Superior temporal gyrus (tissue), 1 donor: ENCODE measurements at regions not wholly inside any gene's neighbourhood (a gene's known extent, or its start where the extent isn't known, plus 50 kb on each side); places are given as distances from the start of the nearest gene placed in this dataset.

ENCODE experiments used
- DNase-seq: peaks from one replicate; pipeline ENCODE4 v3.0.0-alpha.2; 2016; ENCODE audit errors: extremely low spot score

- DNase-seq: no peak
Observed at GRCh38 chr15:93557696-93558095, 468.7 kb upstream of the RGMA start.

- no peak for DNase-seq
Observed at GRCh38 chr15:93553167-93553935, 464.3 kb upstream of the RGMA start.

GRCh38 chr15:93543093-93543492, 454.1 kb upstream of the RGMA start:
- no peak for DNase-seq

- DNase-seq: no peak
Observed at GRCh38 chr15:93527374-93528050, 438.5 kb upstream of the RGMA start.

GRCh38 chr15:93524432-93524831, 435.4 kb upstream of the RGMA start:
- no peak for DNase-seq

- DNase-seq: no peak
Observed at GRCh38 chr15:93523481-93523880, 434.5 kb upstream of the RGMA start.

- no peak for DNase-seq
Observed at GRCh38 chr15:93520206-93520605, 431.2 kb upstream of the RGMA start.

- DNase-seq: no peak
Observed at GRCh38 chr15:93519599-93519998, 430.6 kb upstream of the RGMA start.

GRCh38 chr15:93517176-93517575, 428.2 kb upstream of the RGMA start:
- no peak for DNase-seq

- no peak for DNase-seq
Observed at GRCh38 chr15:93515256-93516051, 426.4 kb upstream of the RGMA start.

- DNase-seq: no peak
Observed at GRCh38 chr15:93506646-93507045, 417.6 kb upstream of the RGMA start.

- DNase-seq: no peak
Observed at GRCh38 chr15:93505506-93505905, 416.5 kb upstream of the RGMA start.

- no peak for DNase-seq
Observed at GRCh38 chr15:93501946-93502345, 412.9 kb upstream of the RGMA start.

GRCh38 chr15:93500155-93500554, 411.1 kb upstream of the RGMA start:
- DNase-seq: no peak

- no peak for DNase-seq
Observed at GRCh38 chr15:93497291-93497690, 408.3 kb upstream of the RGMA start.

- no peak for DNase-seq
Observed at GRCh38 chr15:93496888-93497287, 407.9 kb upstream of the RGMA start.

GRCh38 chr15:93495799-93496637, 407.0 kb upstream of the RGMA start:
- DNase-seq: no peak

- DNase-seq: no peak
Observed at GRCh38 chr15:93493172-93493571, 404.2 kb upstream of the RGMA start.

GRCh38 chr15:93491291-93491690, 402.3 kb upstream of the RGMA start:
- no peak for DNase-seq

- no peak for DNase-seq
Observed at GRCh38 chr15:93488296-93488713, 399.3 kb upstream of the RGMA start.

GRCh38 chr15:93486407-93487117, 397.6 kb upstream of the RGMA start:
- DNase-seq: no peak
